Left hindlimb (tissue), 1 donor: ENCODE measurements at regions not wholly inside any gene's neighbourhood (a gene's known extent, or its start where the extent isn't known, plus 50 kb on each side); places are given as distances from the start of the nearest gene placed in this dataset.
"Not testable (repeated sequence)": the region's sequence is repeated elsewhere in the genome, so short reads cannot be mapped to it uniquely, and the experiment has no call there.

Experiments
- DNase-seq: peaks from one replicate; pipeline ENCODE4 v3.0.0-alpha.2; 2018

GRCh38 chr2:221997683-221998082, 301.1 kb downstream of the PAX3 start:
- DNase-seq = no peak

GRCh38 chr2:221997100-221997499, 301.7 kb downstream of the PAX3 start:
- no peak for DNase-seq

GRCh38 chr2:221994926-221995325, 303.9 kb downstream of the PAX3 start:
- DNase-seq = no peak

- DNase-seq = not testable (repeated sequence)
Observed at GRCh38 chr2:221984376-221984775, 314.4 kb downstream of the PAX3 start.

- no peak for DNase-seq
Observed at GRCh38 chr2:221981912-221982470, 316.8 kb downstream of the PAX3 start.

GRCh38 chr2:221975151-221975550, 323.6 kb downstream of the PAX3 start:
- no peak for DNase-seq

GRCh38 chr2:221973902-221974301, 324.9 kb downstream of the PAX3 start:
- DNase-seq = no peak

- DNase-seq = no peak
Observed at GRCh38 chr2:221973502-221973901, 325.3 kb downstream of the PAX3 start.

- DNase-seq = no peak
Observed at GRCh38 chr2:221972813-221973478, 325.9 kb downstream of the PAX3 start.

GRCh38 chr2:221970389-221970788, 328.4 kb downstream of the PAX3 start:
- no peak for DNase-seq

GRCh38 chr2:221969830-221970144, 329.0 kb downstream of the PAX3 start:
- no peak for DNase-seq

GRCh38 chr2:221969087-221969829, 329.5 kb downstream of the PAX3 start:
- no peak for DNase-seq

GRCh38 chr2:221962186-221962585, 336.6 kb downstream of the PAX3 start:
- DNase-seq = no peak

- no peak for DNase-seq
Observed at GRCh38 chr2:221961561-221961960, 337.2 kb downstream of the PAX3 start.

GRCh38 chr2:221958224-221958623, 340.6 kb downstream of the PAX3 start:
- no peak for DNase-seq

GRCh38 chr2:221948076-221948475, 350.7 kb downstream of the PAX3 start:
- DNase-seq = no peak

GRCh38 chr2:221944452-221944851, 354.3 kb downstream of the PAX3 start:
- DNase-seq = not testable (repeated sequence)

- DNase-seq = no peak
Observed at GRCh38 chr2:221943076-221943810, 355.6 kb downstream of the PAX3 start.

GRCh38 chr2:221931251-221931991, 359.3 kb upstream of the EPHA4 start:
- DNase-seq = no peak

- no peak for DNase-seq
Observed at GRCh38 chr2:221929259-221929658, 357.2 kb upstream of the EPHA4 start.

- no peak for DNase-seq
Observed at GRCh38 chr2:221926327-221926726, 354.2 kb upstream of the EPHA4 start.

- no peak for DNase-seq
Observed at GRCh38 chr2:221924576-221924975, 352.5 kb upstream of the EPHA4 start.

- DNase-seq = no peak
Observed at GRCh38 chr2:221915926-221916325, 343.8 kb upstream of the EPHA4 start.
